GM12878 (cell line): ENCODE measurements at regions not wholly inside any gene's neighbourhood (a gene's known extent, or its start where the extent isn't known, plus 50 kb on each side); places are given as distances from the start of the nearest gene placed in this dataset.

ENCODE experiments used
- ATAC-seq: fragments of 200-7000 bp; cut with Tn5 transposase; 3 replicates; pipeline ENCODE4 v1.9.1; 2020; ENCODE audit warnings: mild to moderate bottlenecking, moderate library complexity
- BruUV-seq: library from RNA; stranded (reverse); fragments of 400-500 nt; replicated peaks from 2 replicates; lab custom pipeline; 2021; lab: Mats Ljungman, UMichigan
- CTCF ChIA-PET: fragments of 300-600 bp; sonication (Branson Sonifier 250); formaldehyde crosslinking; extraction: SDS; loops from one replicate; lab custom pipeline; 2021; ENCODE audit warnings: inconsistent platforms; lab: Yijun Ruan, JAX
- POLR2A ChIA-PET: fragments of 350-600 bp; formaldehyde crosslinking; extraction: SDS; loops from one replicate; lab custom pipeline; 2021; ENCODE audit warnings: inconsistent platforms; lab: Charles Lee
- RAD21 ChIA-PET: fragments of 300-600 bp; sonication (Branson Sonifier 250); formaldehyde crosslinking; loops from one replicate; lab custom pipeline; 2023; ENCODE audit warnings: antibody characterized with exemption; ENCODE audit not compliant: unreplicated experiment; lab: Charles Lee
- SMC1A ChIA-PET: fragments of 300-600 bp; sonication (Branson Sonifier 250); formaldehyde crosslinking; loops from one replicate; lab custom pipeline; 2023; ENCODE audit not compliant: unreplicated experiment, uncharacterized antibody; lab: Charles Lee
- DNase-seq: peaks from one replicate; pipeline ENCODE4 v3.0.0-alpha.2; 2011; ENCODE audit warnings: low read depth, low spot score
- FAIRE-seq: peaks from 3 replicates; lab custom pipeline; 2011; peaks lifted over from hg19 to GRCh38; lab: Jason Lieb, UNC
- H2AFZ ChIP-seq: 2 replicates; pipeline ENCODE4 v1.6.0; 2011; ENCODE audit warnings: low read depth, low read length, control low read depth; ENCODE audit not compliant: control insufficient read depth
- H3K27ac ChIP-seq: 2 replicates; pipeline ENCODE4 v1.5.1; 2011; ENCODE audit warnings: control low read depth; ENCODE audit not compliant: control insufficient read depth, insufficient read depth
- H3K27me3 ChIP-seq, 2 experiments: replicated peaks in 1 of 2; 2 replicates each; pipeline versions ENCODE4 v1.6.0 to v1.6.1; 2011; ENCODE audit warnings: low read length in 1 of 2; ENCODE audit not compliant: control insufficient read depth in 2 of 2, insufficient read depth in 2 of 2
- H3K36me3 ChIP-seq, 2 experiments: 2 replicates each; pipeline ENCODE4 v1.5.1; 2011; ENCODE audit warnings: low read length in 1 of 2; ENCODE audit not compliant: control insufficient read depth in 2 of 2, insufficient read depth in 2 of 2
- H3K4me1 ChIP-seq: 2 replicates; pipeline ENCODE4 v1.6.1; 2011; ENCODE audit warnings: mild to moderate bottlenecking, low read length, moderate library complexity, mixed read lengths; ENCODE audit not compliant: control insufficient read depth, insufficient read depth
- H3K4me2 ChIP-seq: 2 replicates; pipeline ENCODE4 v1.6.0; 2011; ENCODE audit warnings: control low read depth; ENCODE audit not compliant: control insufficient read depth, insufficient read depth
- H3K4me3 ChIP-seq: fragments of 200-600 bp; sonication (generic); 2 replicates; pipeline ENCODE4 v1.5.1; 2016
- H3K79me2 ChIP-seq: 2 replicates; pipeline ENCODE4 v1.6.0; 2011; ENCODE audit warnings: low read length; ENCODE audit not compliant: control insufficient read depth, insufficient read depth
- H3K9ac ChIP-seq: 2 replicates; pipeline ENCODE4 v1.8.0; 2011; ENCODE audit warnings: low read length, control low read depth, mixed read lengths; ENCODE audit not compliant: control insufficient read depth, insufficient read depth
- H3K9me3 ChIP-seq: replicated peaks from 3 replicates; pipeline ENCODE4 v1.5.1; 2011; ENCODE audit warnings: mild to moderate bottlenecking, low read length; ENCODE audit not compliant: control insufficient read depth, insufficient read depth
- H4K20me1 ChIP-seq: 2 replicates; pipeline ENCODE4 v1.6.0; 2011; ENCODE audit not compliant: control insufficient read depth, insufficient read depth
- DPF2 ChIP-seq: fragments of 450-650 bp; IDR thresholded peaks from 2 replicates; pipeline ENCODE4 v1.6.1; 2017; ENCODE audit warnings: mild to moderate bottlenecking
- KLF5 ChIP-seq: fragments of 450-650 bp; IDR thresholded peaks from 2 replicates; pipeline ENCODE4 v1.6.1; 2014; ENCODE audit warnings: mild to moderate bottlenecking; ENCODE audit not compliant: partially characterized antibody
- MAX ChIP-seq: IDR thresholded peaks from 2 replicates; pipeline ENCODE4 v1.6.1; 2012; ENCODE audit warnings: low read depth, low read length, improper control_type of control experiment
- MEF2A ChIP-seq: IDR thresholded peaks from 2 replicates; pipeline ENCODE4 v1.6.1; 2011; ENCODE audit warnings: low read depth, mild to moderate bottlenecking, low read length, moderate library complexity; ENCODE audit not compliant: insufficient read depth
- MEF2B ChIP-seq: fragments of 450-650 bp; IDR thresholded peaks from 2 replicates; pipeline ENCODE4 v1.6.1; 2018; ENCODE audit warnings: mild to moderate bottlenecking, moderate library complexity; ENCODE audit not compliant: partially characterized antibody, poor library complexity, severe bottlenecking
- MXI1 ChIP-seq: fragments of 150-350 bp; IDR thresholded peaks from 2 replicates; pipeline ENCODE4 v1.6.1; 2011; ENCODE audit warnings: low read depth, mild to moderate bottlenecking, inconsistent platforms, low read length, improper control_type of control experiment
- NFXL1 ChIP-seq: fragments of 450-650 bp; IDR thresholded peaks from 2 replicates; pipeline ENCODE4 v1.6.1; 2017; ENCODE audit warnings: antibody characterized with exemption, mild to moderate bottlenecking, borderline replicate concordance
- POLR2A ChIP-seq: IDR thresholded peaks from 2 replicates; pipeline ENCODE4 v1.6.1; 2011; ENCODE audit warnings: low read depth, mild to moderate bottlenecking, low read length
- POLR2AphosphoS2 ChIP-seq: IDR thresholded peaks from 2 replicates; pipeline ENCODE4 v1.6.1; 2011; ENCODE audit warnings: low read depth, mild to moderate bottlenecking, low read length, improper control_type of control experiment, moderate library complexity
- POLR2AphosphoS5 ChIP-seq: IDR thresholded peaks from 2 replicates; pipeline ENCODE4 v1.6.1; 2011; ENCODE audit warnings: mild to moderate bottlenecking, low read length, inconsistent platforms
- SMAD1 ChIP-seq: fragments of 450-650 bp; IDR thresholded peaks from 2 replicates; pipeline ENCODE4 v1.6.1; 2018; ENCODE audit warnings: mild to moderate bottlenecking, low read depth; ENCODE audit not compliant: partially characterized antibody
- SRF ChIP-seq, 2 experiments: IDR thresholded peaks; 2 replicates each; pipeline ENCODE4 v1.6.1; 2011; ENCODE audit warnings: low read depth in 2 of 2, low read length in 2 of 2, mild to moderate bottlenecking in 1 of 2, moderate library complexity in 1 of 2
- TAF1 ChIP-seq: IDR thresholded peaks from 2 replicates; pipeline ENCODE4 v1.6.1; 2011; ENCODE audit warnings: mild to moderate bottlenecking, low read depth, low read length, borderline replicate concordance
- USF2 ChIP-seq: IDR thresholded peaks from 2 replicates; pipeline ENCODE4 v1.6.1; 2011; ENCODE audit warnings: low read depth, low read length, improper control_type of control experiment, borderline replicate concordance
- ZZZ3 ChIP-seq: IDR thresholded peaks from 2 replicates; pipeline ENCODE4 v1.6.1; 2011; ENCODE audit warnings: low read depth; ENCODE audit not compliant: control insufficient read depth, insufficient read length
- WGBS: methylation state at CpG from one replicate; pipeline ENCODE4 v1.1.6; 2016; ENCODE audit warnings: low lambda C conversion rate; ENCODE audit not compliant: insufficient replicate concordance, insufficient coverage; ENCODE audit errors: missing lambda C conversion rate; 5-methylcytosine and 5-hydroxymethylcytosine counted together
- in situ Hi-C: fragments of 300-500 bp; cut with MboI; formaldehyde crosslinking; loops from 9 replicates; pipeline ENCODE4 v1.14.3; 2018; ENCODE audit warnings: mixed read lengths
- intact Hi-C: fragments of 100-400 bp; cut with micrococcal nuclease; formaldehyde crosslinking; loops from one replicate; pipeline ENCODE4 v1.14.2; 2022; ENCODE audit not compliant: unreplicated experiment
- TF ChIP-seq, protein P1 (sequence below): IDR thresholded peaks from 2 replicates; pipeline ENCODE4 v1.6.1; 2011; ENCODE audit warnings: borderline replicate concordance, low read depth, mild to moderate bottlenecking, moderate library complexity, low read length; ENCODE audit not compliant: insufficient read depth, poor library complexity, severe bottlenecking

GRCh38 chr18:54515149-54515548 lies 75.9 kb upstream of the DYNAP start:
- 0% methylated on average over 2 of the region's 2 CpGs for WGBS
- no peaks in the 10 kb centered on the region for H3K79me2 ChIP-seq
- no peaks in the 10 kb centered on the region for H3K36me3 ChIP-seq
- no TSS peak for BruUV-seq
- no peak overlapping the region for H2AFZ ChIP-seq
- no peaks in the 10 kb centered on the region for H3K9me3 ChIP-seq
- intact Hi-C loops (loop anchor here (10.0 kb wide), 1 partner anchor 60 kb away; no protein-coding TSS in a partner anchor), in situ Hi-C loops (no loop called here)
- no peak overlapping the region for H3K4me2 ChIP-seq
- CTCF ChIA-PET = no interaction called here
- SMC1A ChIA-PET = interaction anchor here (0.8 kb wide), 1 partner anchor 71 kb away, joined by 3 read pairs; no protein-coding TSS in a partner anchor
- H3K4me3 ChIP-seq = no peak overlapping the region
- no peak for FAIRE-seq
- H3K27ac ChIP-seq = no peak overlapping the region
- TF ChIP-seq POLR2AphosphoS2 (no peak), DPF2 (no peak), MEF2B (no peak), USF2 (no peak), TAF1 (no peak), MXI1 (no peak), SMAD1 (no peak), KLF5 (no peak), NFXL1 (no peak), POLR2A (no peak), MEF2A (no peak), MAX (no peak), SRF (IDR thresholded peaks at IDR 0.05; ENCODE audit: low read depth in 2 of 2, low read length in 2 of 2) (no peak), POLR2AphosphoS5 (no peak), ZZZ3 (no peak)
- TF ChIP-seq, protein P1, sequence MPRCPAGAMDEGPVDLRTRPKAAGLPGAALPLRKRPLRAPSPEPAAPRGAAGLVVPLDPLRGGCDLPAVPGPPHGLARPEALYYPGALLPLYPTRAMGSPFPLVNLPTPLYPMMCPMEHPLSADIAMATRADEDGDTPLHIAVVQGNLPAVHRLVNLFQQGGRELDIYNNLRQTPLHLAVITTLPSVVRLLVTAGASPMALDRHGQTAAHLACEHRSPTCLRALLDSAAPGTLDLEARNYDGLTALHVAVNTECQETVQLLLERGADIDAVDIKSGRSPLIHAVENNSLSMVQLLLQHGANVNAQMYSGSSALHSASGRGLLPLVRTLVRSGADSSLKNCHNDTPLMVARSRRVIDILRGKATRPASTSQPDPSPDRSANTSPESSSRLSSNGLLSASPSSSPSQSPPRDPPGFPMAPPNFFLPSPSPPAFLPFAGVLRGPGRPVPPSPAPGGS = no peak
- TF ChIP-seq, all 136 proteins: peak for 0
- Histone ChIP-seq H3K4me1 (no peaks in the 10 kb centered on the region), H4K20me1 (no peaks in the 10 kb centered on the region), H3K9ac (no peak overlapping the region), H3K27me3 (no peaks in the 10 kb centered on the region)
- no peak; the same call in 2 of the 3 replicates for ATAC-seq
- no peak for DNase-seq
- RAD21 ChIA-PET = no interaction called here
- POLR2A ChIA-PET = no interaction called here
